Testis (tissue), 2 donors: ENCODE measurements at regions not wholly inside any gene's neighbourhood (a gene's known extent, or its start where the extent isn't known, plus 50 kb on each side); places are given as distances from the start of the nearest gene placed in this dataset.
"Not testable (repeated sequence)": the region's sequence is repeated elsewhere in the genome, so short reads cannot be mapped to it uniquely, and the experiment has no call there.

Experiments
- DNase-seq: peaks from one replicate; pipeline ENCODE4 v3.0.0-alpha.2; 2019
- H3K27ac ChIP-seq, 2 donors: fragments of 200-600 bp; sonication (generic); one replicate each; pipeline ENCODE4 v1.5.1; 2019
- H3K27me3 ChIP-seq: fragments of 200-600 bp; sonication (generic); one replicate; pipeline ENCODE4 v1.5.1; 2019
- H3K36me3 ChIP-seq: fragments of 200-600 bp; sonication (generic); one replicate; pipeline ENCODE4 v1.5.1; 2017; ENCODE audit warnings: low read depth; ENCODE audit errors: missing control alignments
- H3K4me1 ChIP-seq: fragments of 200-600 bp; sonication (generic); one replicate; pipeline ENCODE4 v1.5.1; 2019
- H3K4me3 ChIP-seq, 2 donors: fragments of 200-600 bp; sonication (generic); one replicate each; pipeline ENCODE4 v1.5.1; 2017 to 2019
- H3K9me3 ChIP-seq: fragments of 200-600 bp; sonication (generic); one replicate; pipeline ENCODE4 v1.5.1; 2017
- POLR2A ChIP-seq: fragments of 450-650 bp; IDR thresholded peaks from one replicate; pipeline ENCODE4 v1.6.1; 2017; ENCODE audit warnings: antibody characterized with exemption, mild to moderate bottlenecking, moderate library complexity
- WGBS, 2 donors: methylation state at CpG; one replicate each; pipeline ENCODE4 v1.1.5; 2018; 5-methylcytosine and 5-hydroxymethylcytosine counted together
- intact Hi-C: fragments of 100-400 bp; cut with DNase I; formaldehyde crosslinking; loops from one replicate; pipeline ENCODE4 v1.15.1; 2023; ENCODE audit warnings: low total_unique reads
- TF ChIP-seq, protein P1 (sequence below), 3 experiments: fragments of 450-650 bp in 2 of 3; fragments of 200-600 bp in 1 of 3; sonication (generic) in 1 of 3; IDR thresholded peaks; one replicate each; pipeline ENCODE4 v1.5.1; 2016 to 2019; ENCODE audit warnings: antibody characterized with exemption in 3 of 3, mild to moderate bottlenecking in 2 of 3, moderate library complexity in 1 of 3

DNA sequence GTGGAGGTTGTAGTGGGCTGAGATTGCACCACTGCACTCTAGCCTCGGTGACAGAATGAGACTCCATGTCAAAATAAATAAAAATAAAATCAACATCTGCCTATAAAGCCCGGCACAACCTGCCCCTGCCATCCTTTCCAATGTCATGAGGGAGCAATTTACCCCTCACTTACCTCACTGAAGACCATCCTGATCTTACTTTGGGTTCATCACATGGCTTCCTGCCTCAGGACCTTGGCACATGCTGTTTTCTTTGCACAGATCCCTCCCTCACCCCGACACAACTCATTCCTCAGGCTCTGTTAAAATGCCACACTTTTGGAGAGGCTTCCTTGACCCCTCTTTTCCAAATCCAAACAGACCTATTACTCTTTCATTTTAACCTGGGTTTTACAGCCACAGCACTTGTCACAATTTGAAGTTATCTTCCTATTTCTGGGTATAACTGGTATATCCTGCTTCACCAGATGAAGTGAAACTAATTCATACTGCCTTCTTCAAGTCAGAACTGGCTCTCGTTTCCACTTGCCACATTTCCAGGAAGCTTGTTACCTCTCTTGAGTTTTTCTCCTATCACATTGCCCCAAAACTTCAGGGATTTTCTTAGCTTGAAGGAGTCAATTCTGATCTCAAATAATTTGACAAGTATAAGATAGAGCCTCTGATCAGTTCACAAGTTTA, 69.3 kb upstream of the PARD3 start:
- no peaks in the 10 kb centered on the region for H3K9me3 ChIP-seq
- TF ChIP-seq, protein P1, sequence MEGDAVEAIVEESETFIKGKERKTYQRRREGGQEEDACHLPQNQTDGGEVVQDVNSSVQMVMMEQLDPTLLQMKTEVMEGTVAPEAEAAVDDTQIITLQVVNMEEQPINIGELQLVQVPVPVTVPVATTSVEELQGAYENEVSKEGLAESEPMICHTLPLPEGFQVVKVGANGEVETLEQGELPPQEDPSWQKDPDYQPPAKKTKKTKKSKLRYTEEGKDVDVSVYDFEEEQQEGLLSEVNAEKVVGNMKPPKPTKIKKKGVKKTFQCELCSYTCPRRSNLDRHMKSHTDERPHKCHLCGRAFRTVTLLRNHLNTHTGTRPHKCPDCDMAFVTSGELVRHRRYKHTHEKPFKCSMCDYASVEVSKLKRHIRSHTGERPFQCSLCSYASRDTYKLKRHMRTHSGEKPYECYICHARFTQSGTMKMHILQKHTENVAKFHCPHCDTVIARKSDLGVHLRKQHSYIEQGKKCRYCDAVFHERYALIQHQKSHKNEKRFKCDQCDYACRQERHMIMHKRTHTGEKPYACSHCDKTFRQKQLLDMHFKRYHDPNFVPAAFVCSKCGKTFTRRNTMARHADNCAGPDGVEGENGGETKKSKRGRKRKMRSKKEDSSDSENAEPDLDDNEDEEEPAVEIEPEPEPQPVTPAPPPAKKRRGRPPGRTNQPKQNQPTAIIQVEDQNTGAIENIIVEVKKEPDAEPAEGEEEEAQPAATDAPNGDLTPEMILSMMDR (IDR thresholded peaks at IDR 0.05) = no peak
- TF ChIP-seq POLR2A = no peak
- H3K4me1 ChIP-seq = no peaks in the 10 kb centered on the region
- H3K36me3 ChIP-seq = no peaks in the 10 kb centered on the region
- no peaks in the 10 kb centered on the region for H3K27me3 ChIP-seq
- no peak overlapping the region for H3K4me3 ChIP-seq
- intact Hi-C loops = no loop called here
- no peak for DNase-seq
- WGBS, 2 donors = 87 to 90% methylated on average over 4 of the region's 4 CpGs
- H3K27ac ChIP-seq = no peak overlapping the region

DNA sequence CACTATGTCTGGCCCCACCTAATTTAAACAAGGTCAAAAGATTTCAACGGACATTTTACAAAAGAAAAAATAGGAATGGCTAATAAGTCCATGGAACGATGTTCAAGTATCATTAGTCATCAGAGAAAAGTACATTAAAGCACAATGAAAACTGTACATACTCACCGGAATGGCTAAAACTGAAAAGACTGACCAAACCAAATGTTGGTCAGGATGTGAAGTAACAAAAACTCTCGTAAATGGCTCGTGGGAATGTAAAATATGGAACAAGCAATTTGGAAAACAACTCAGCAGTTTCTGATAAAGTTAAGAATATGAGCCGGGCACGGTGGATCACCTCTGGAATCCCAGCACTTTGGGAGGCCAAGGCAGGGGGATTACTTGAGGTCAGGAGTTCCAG, 65.7 kb upstream of the PARD3 start:
- Histone ChIP-seq H3K9me3 (no peaks in the 10 kb centered on the region), H3K27me3 (no peaks in the 10 kb centered on the region), H3K4me3 (no peak overlapping the region), H3K36me3 (no peaks in the 10 kb centered on the region), H3K4me1 (no peaks in the 10 kb centered on the region), H3K27ac (no peak overlapping the region)
- DNase-seq = no peak
- no peak for TF ChIP-seq POLR2A
- TF ChIP-seq, protein P1 (IDR thresholded peaks at IDR 0.05) = no peak
- WGBS, 2 donors = 81 to 87% methylated on average over 7 of the region's 7 CpGs
- intact Hi-C loops = no loop called here

DNA sequence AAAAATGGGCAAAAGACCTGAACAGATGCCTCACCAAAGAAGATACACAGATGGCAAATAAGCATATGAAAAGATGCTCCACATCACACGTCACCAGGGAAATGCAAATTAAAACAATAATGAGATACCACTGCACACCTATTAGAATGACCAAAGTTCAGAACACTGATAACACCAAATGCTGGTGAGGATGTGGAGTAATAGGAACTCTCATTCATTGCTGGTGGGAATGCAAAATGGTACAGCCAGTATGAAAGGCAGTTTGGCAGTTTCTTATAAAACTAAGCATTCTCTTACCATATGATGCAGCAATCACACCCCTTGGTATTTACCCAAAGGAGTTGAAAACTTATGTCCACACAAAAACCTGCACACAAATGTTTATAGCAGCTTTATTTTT, 63.6 kb upstream of the PARD3 start:
- DNase-seq, H3K4me1 ChIP-seq, H3K27ac ChIP-seq, H3K36me3 ChIP-seq, H3K27me3 ChIP-seq, H3K4me3 ChIP-seq, intact Hi-C loops, H3K9me3 ChIP-seq: not testable (repeated sequence)
- WGBS, 2 donors = 88 to 93% methylated on average over 1 of the region's 1 CpG

DNA sequence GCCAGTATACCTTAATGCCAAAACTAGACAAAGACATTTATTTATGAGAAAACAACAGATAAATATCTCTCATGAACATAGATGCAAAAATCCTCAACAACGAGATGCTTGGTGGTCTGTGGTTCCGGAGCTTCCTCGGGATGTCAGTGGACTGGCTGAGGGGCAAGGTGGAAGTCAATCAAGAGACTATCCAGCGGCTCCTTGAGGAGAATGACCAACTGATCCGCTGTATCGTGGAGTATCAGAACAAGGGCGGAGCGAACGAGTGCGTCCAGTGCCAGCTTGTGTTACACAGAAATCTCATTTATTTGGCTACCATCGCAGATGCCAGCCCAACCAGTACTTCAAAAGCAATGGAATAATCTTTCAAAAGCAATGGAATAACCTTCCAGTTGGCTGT, 60.0 kb upstream of the PARD3 start:
- no peak for DNase-seq
- no peaks in the 10 kb centered on the region for H3K4me1 ChIP-seq
- TF ChIP-seq POLR2A = no peak
- TF ChIP-seq, protein P1 (IDR thresholded peaks at IDR 0.05) = no peak
- intact Hi-C loops = no loop called here
- no peak overlapping the region for H3K27ac ChIP-seq
- no peaks in the 10 kb centered on the region for H3K9me3 ChIP-seq
- WGBS, 2 donors = 56 to 80% methylated on average over 11 of the region's 11 CpGs
- peak overlapping the region; percentile 9 to 36 for H3K4me3 ChIP-seq
- no peaks in the 10 kb centered on the region for H3K36me3 ChIP-seq
- H3K27me3 ChIP-seq = no peaks in the 10 kb centered on the region

DNA sequence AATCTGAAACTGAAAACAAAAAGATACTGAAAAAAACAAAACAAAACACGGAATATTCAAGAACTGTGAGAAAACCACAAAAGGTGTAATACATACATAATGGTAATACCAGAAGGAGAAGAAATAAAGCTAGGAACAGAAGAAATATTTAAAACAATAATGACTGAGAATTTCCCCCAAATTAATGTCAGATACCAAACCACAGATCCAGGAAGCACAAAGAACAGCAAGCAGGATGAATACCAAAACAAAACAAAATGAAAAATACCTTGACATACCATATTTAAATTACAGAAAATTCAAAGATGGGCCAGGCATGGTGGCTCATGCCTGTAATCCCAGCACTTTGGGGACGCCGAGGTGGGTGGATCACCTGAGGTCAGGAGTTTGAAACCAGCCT, 57.7 kb upstream of the PARD3 start:
- Histone ChIP-seq H3K36me3 (no peaks in the 10 kb centered on the region), H3K9me3 (no peaks in the 10 kb centered on the region), H3K27me3 (no peaks in the 10 kb centered on the region), H3K4me1 (no peaks in the 10 kb centered on the region), H3K4me3 (no peak overlapping the region), H3K27ac (no peak overlapping the region)
- DNase-seq = no peak
- WGBS, 2 donors = 95 to 98% methylated on average over 3 of the region's 3 CpGs
- TF ChIP-seq, protein P1 (IDR thresholded peaks at IDR 0.05) = no peak
- no peak for TF ChIP-seq POLR2A
- intact Hi-C loops = no loop called here
